H1 (cell line): ENCODE measurements at regions not wholly inside any gene's neighbourhood (a gene's known extent, or its start where the extent isn't known, plus 50 kb on each side); places are given as distances from the start of the nearest gene placed in this dataset.

Experiments used
- CTCF ChIA-PET: fragments of 300-600 bp; sonication (Branson Sonifier 250); formaldehyde crosslinking; loops from one replicate; lab custom pipeline; 2021; ENCODE audit not compliant: partially characterized antibody; lab: Charles Lee
- POLR2A ChIA-PET: fragments of 300-600 bp; sonication (Branson Sonifier 250); formaldehyde crosslinking; loops from one replicate; lab custom pipeline; 2021; ENCODE audit warnings: inconsistent platforms; ENCODE audit not compliant: partially characterized antibody; lab: Charles Lee
- DNase-seq, 2 experiments: peaks; one replicate each; pipeline versions ENCODE4 v3.0.0 to v3.0.0-alpha.2; 2010 to 2022; ENCODE audit warnings: low spot score in 2 of 2, low read depth in 1 of 2, mixed read lengths in 1 of 2
- FAIRE-seq: peaks from 2 replicates; lab custom pipeline; 2011; peaks lifted over from hg19 to GRCh38; lab: Jason Lieb, UNC
- H2AFZ ChIP-seq: 2 replicates; pipeline ENCODE4 v1.8.1; 2012; ENCODE audit warnings: low read length, inconsistent platforms
- H2AK5ac ChIP-seq: 2 replicates; pipeline ENCODE4 v1.6.1; 2013; ENCODE audit warnings: low read depth, low read length
- H2BK120ac ChIP-seq: replicated peaks from 2 replicates; pipeline ENCODE3; 2013; ENCODE audit warnings: low read depth, low read length, inconsistent platforms
- H2BK12ac ChIP-seq: 2 replicates; pipeline ENCODE4 v1.6.1; 2013; ENCODE audit warnings: low read depth, low read length
- H2BK15ac ChIP-seq: 2 replicates; pipeline ENCODE4 v1.6.1; 2013; ENCODE audit warnings: low read length
- H2BK20ac ChIP-seq: 2 replicates; pipeline ENCODE4 v1.6.1; 2013; ENCODE audit warnings: low read length
- H2BK5ac ChIP-seq: 2 replicates; pipeline ENCODE4 v1.6.1; 2013; ENCODE audit warnings: low read depth, low read length
- H3K14ac ChIP-seq: 2 replicates; pipeline ENCODE4 v1.6.1; 2013; ENCODE audit warnings: inconsistent platforms; ENCODE audit not compliant: insufficient read length
- H3K18ac ChIP-seq: 2 replicates; pipeline ENCODE4 v1.6.1; 2013; ENCODE audit warnings: low read length; ENCODE audit errors: extremely low read depth
- H3K23ac ChIP-seq: 2 replicates; pipeline ENCODE4 v1.6.1; 2013; ENCODE audit warnings: inconsistent platforms; ENCODE audit not compliant: insufficient read length
- H3K23me2 ChIP-seq: 2 replicates; pipeline ENCODE4 v1.6.1; 2013; ENCODE audit warnings: low read depth, low read length
- H3K27ac ChIP-seq: 2 replicates; pipeline ENCODE4 v1.6.1; 2011; ENCODE audit warnings: low read depth, low read length, inconsistent platforms
- H3K27me3 ChIP-seq, 4 experiments: replicated peaks in 1 of 4; 1 replicate in 1 of 4; 2 replicates in 3 of 4; pipeline versions ENCODE4 v1.6.1 to v1.8.1; 2011 to 2013; ENCODE audit warnings: low read length in 3 of 4, mild to moderate bottlenecking in 3 of 4, inconsistent platforms in 2 of 4, mixed read lengths in 2 of 4, moderate library complexity in 1 of 4; ENCODE audit not compliant: control insufficient read depth in 3 of 4, insufficient read depth in 3 of 4; ENCODE audit errors: extremely low read depth in 1 of 4
- H3K36me3 ChIP-seq, 4 experiments: 2 replicates each; pipeline versions ENCODE4 v1.6.1 to v1.8.1; 2011 to 2013; ENCODE audit warnings: mild to moderate bottlenecking in 4 of 4, low read length in 3 of 4, moderate library complexity in 2 of 4, control low read depth in 1 of 4, inconsistent platforms in 1 of 4; ENCODE audit not compliant: insufficient read depth in 4 of 4, control insufficient read depth in 2 of 4
- H3K4ac ChIP-seq: replicated peaks from 2 replicates; pipeline ENCODE3; 2013; ENCODE audit warnings: low read length, low read depth, mixed read lengths, inconsistent platforms; ENCODE audit not compliant: insufficient read length
- H3K4me1 ChIP-seq, 4 experiments: replicated peaks in 1 of 4; 1 replicate in 1 of 4; 2 replicates in 3 of 4; pipeline versions ENCODE4 v1.6.1 to v1.8.1; 2011 to 2013; ENCODE audit warnings: low read length in 3 of 4, inconsistent platforms in 2 of 4, mixed read lengths in 1 of 4; ENCODE audit not compliant: insufficient read depth in 4 of 4, control insufficient read depth in 3 of 4
- H3K4me2 ChIP-seq, 2 experiments: 2 replicates each; pipeline versions ENCODE4 v1.6.1 to v1.8.1; 2011 to 2013; ENCODE audit warnings: low read depth in 2 of 2, low read length in 2 of 2, control low read depth in 1 of 2, inconsistent platforms in 1 of 2, mild to moderate bottlenecking in 1 of 2; ENCODE audit not compliant: insufficient read depth in 1 of 2
- H3K4me3 ChIP-seq, 4 experiments: fragments of 200-600, 300-600 bp in 1 of 4; sonication (generic), shearing (Covaris generic), sonication (Bioruptor Twin) in 1 of 4; 2 replicates each; pipeline versions ENCODE4 v1.5.1 to v1.8.1; 2011 to 2016; ENCODE audit warnings: low read length in 4 of 4, low read depth in 3 of 4, control low read depth in 2 of 4, inconsistent platforms in 2 of 4, mild to moderate bottlenecking in 2 of 4, mixed read lengths in 1 of 4, moderate library complexity in 1 of 4; ENCODE audit not compliant: insufficient read depth in 2 of 4; ENCODE audit errors: extremely low read depth in 1 of 4
- H3K56ac ChIP-seq: replicated peaks from 2 replicates; pipeline ENCODE3; 2013; ENCODE audit warnings: low read depth, mild to moderate bottlenecking, mixed read lengths, low read length, inconsistent platforms; ENCODE audit not compliant: insufficient read length
- H3K79me1 ChIP-seq: 2 replicates; pipeline ENCODE4 v1.6.1; 2013; ENCODE audit warnings: low read depth, low read length, control low read depth
- H3K79me2 ChIP-seq, 2 experiments: 2 replicates each; pipeline versions ENCODE4 v1.6.1 to v1.8.1; 2012 to 2013; ENCODE audit warnings: low read length in 2 of 2, mild to moderate bottlenecking in 2 of 2, inconsistent platforms in 1 of 2; ENCODE audit not compliant: insufficient read depth in 2 of 2, control insufficient read depth in 1 of 2
- H3K9ac ChIP-seq, 4 experiments: replicated peaks in 1 of 4; 1 replicate in 1 of 4; 2 replicates in 3 of 4; pipeline versions ENCODE4 v1.6.1 to v1.8.1; 2011 to 2013; ENCODE audit warnings: low read depth in 3 of 4, low read length in 3 of 4, control low read depth in 2 of 4, mild to moderate bottlenecking in 2 of 4, moderate library complexity in 2 of 4, inconsistent platforms in 1 of 4; ENCODE audit errors: extremely low read depth in 1 of 4
- H3K9me3 ChIP-seq, 2 experiments: 2 replicates each; pipeline versions ENCODE4 v1.6.1 to v1.8.1; 2012 to 2013; ENCODE audit warnings: mild to moderate bottlenecking in 2 of 2, moderate library complexity in 2 of 2, control low read depth in 1 of 2, inconsistent platforms in 1 of 2, low read depth in 1 of 2, low read length in 1 of 2, mixed read lengths in 1 of 2; ENCODE audit not compliant: insufficient read depth in 2 of 2
- H4K20me1 ChIP-seq, 2 experiments: replicated peaks in 1 of 2; 2 replicates each; pipeline versions ENCODE3 to v1.8.1; 2011 to 2013; ENCODE audit warnings: inconsistent platforms in 2 of 2, low read length in 2 of 2, mild to moderate bottlenecking in 1 of 2; ENCODE audit not compliant: insufficient read depth in 2 of 2, control insufficient read depth in 1 of 2
- H4K5ac ChIP-seq: 2 replicates; pipeline ENCODE4 v1.6.1; 2013; ENCODE audit warnings: low read length, low read depth, mixed read lengths, inconsistent platforms; ENCODE audit not compliant: insufficient read length
- H4K8ac ChIP-seq: 2 replicates; pipeline ENCODE4 v1.8.0; 2013; ENCODE audit warnings: mild to moderate bottlenecking, moderate library complexity, low read length, inconsistent platforms; ENCODE audit not compliant: insufficient read depth; ENCODE audit errors: extremely low read depth
- H4K91ac ChIP-seq: replicated peaks from 2 replicates; pipeline ENCODE3; 2013; ENCODE audit warnings: low read length, mixed read lengths, inconsistent platforms; ENCODE audit not compliant: insufficient read length
- CBX5 ChIP-seq: fragments of 300-800, 300-1000 bp; sonication (generic); IDR thresholded peaks from 2 replicates; pipeline ENCODE4 v1.7.1; 2016; ENCODE audit warnings: antibody characterized with exemption, low read length, low read depth
- CREB1 ChIP-seq: IDR thresholded peaks from 2 replicates; pipeline ENCODE4 v1.6.1; 2012; ENCODE audit warnings: inconsistent platforms
- CTBP2 ChIP-seq: IDR thresholded peaks from 2 replicates; pipeline ENCODE4 v1.7.0; 2011; ENCODE audit warnings: borderline replicate concordance, mild to moderate bottlenecking, moderate library complexity, mixed read lengths, low read length; ENCODE audit not compliant: insufficient read depth, insufficient read length
- E2F6 ChIP-seq: IDR thresholded peaks from 2 replicates; pipeline ENCODE4 v1.6.1; 2012; ENCODE audit warnings: inconsistent platforms
- GABPA ChIP-seq: IDR thresholded peaks from 2 replicates; pipeline ENCODE4 v1.6.1; 2011; ENCODE audit warnings: mild to moderate bottlenecking, low read length, moderate library complexity, borderline replicate concordance; ENCODE audit not compliant: insufficient read depth
- HDAC6 ChIP-seq: IDR thresholded peaks from one replicate; pipeline ENCODE4 v1.7.1; 2012; ENCODE audit warnings: low read depth, mild to moderate bottlenecking, inconsistent platforms, low read length, moderate library complexity
- SAP30 ChIP-seq: fragments of 300-600 bp; sonication (generic); IDR thresholded peaks from 2 replicates; pipeline ENCODE4 v1.7.1; 2012; ENCODE audit warnings: low read length, moderate library complexity, mild to moderate bottlenecking, inconsistent platforms; ENCODE audit not compliant: insufficient read depth, insufficient replicate concordance
- WGBS, 2 experiments: shearing (Covaris generic) in 1 of 2; methylation state at CpG; one replicate each; pipeline versions ENCODE4 v1.1.6 to v1.1.7; 2013 to 2015; ENCODE audit warnings: low lambda C conversion rate in 2 of 2, mixed read lengths in 2 of 2, inconsistent platforms in 1 of 2, low coverage in 1 of 2, missing lambda C conversion rate in 1 of 2; ENCODE audit not compliant: insufficient replicate concordance in 2 of 2, insufficient coverage in 1 of 2, insufficient read length in 1 of 2; ENCODE audit errors: extremely low coverage in 1 of 2, missing lambda C conversion rate in 1 of 2; 5-methylcytosine and 5-hydroxymethylcytosine counted together

GRCh38 chr5:174990909-174991308 is 266.5 kb downstream of the MSX2 start:
- Histone ChIP-seq H3K4me2 (no peak overlapping the region), H3K18ac (no peak overlapping the region)
- POLR2A ChIA-PET = interaction anchor here (0.7 kb wide), 1 partner anchor 11 kb away, joined by 3 read pairs; no protein-coding TSS in a partner anchor

More at GRCh38 chr5:174990909-174991308, 266.5 kb downstream of the MSX2 start:
- Histone ChIP-seq H4K5ac (no peak overlapping the region), H3K9ac (no peak overlapping the region)
- TF ChIP-seq HDAC6 = no peak
- TF ChIP-seq GABPA = no peak
- no peak for TF ChIP-seq SAP30
- no peak for TF ChIP-seq CBX5
- no peak for TF ChIP-seq CREB1
- TF ChIP-seq CTBP2 = no peak
- no peak for TF ChIP-seq E2F6
- TF ChIP-seq, all 59 proteins: peak for 0
- Histone ChIP-seq H3K9me3 (no peaks in the 10 kb centered on the region), H2BK120ac (no peak overlapping the region), H3K36me3 (no peaks in the 10 kb centered on the region), H2BK12ac (no peak overlapping the region), H3K4me3 (no peak overlapping the region), H4K8ac (peak overlapping the region; percentile 71; the same call in 1 of the 2 replicates), H4K20me1 (no peaks in the 10 kb centered on the region), H3K27me3 (no peaks in the 10 kb centered on the region), H2BK20ac (no peak overlapping the region), H3K79me1 (no peaks in the 10 kb centered on the region), H3K27ac (no peak overlapping the region), H3K79me2 (no peaks in the 10 kb centered on the region), H3K56ac (no peak overlapping the region), H2BK5ac (no peak overlapping the region), H2AK5ac (no peak overlapping the region), H3K14ac (no peak overlapping the region), H4K91ac (no peak overlapping the region), H3K23ac (no peak overlapping the region), H3K23me2 (peaks cover 2% of the 10 kb centered on the region; the same call in 1 of the 2 replicates), H3K4ac (no peak overlapping the region), H3K4me1 (no peaks in the 10 kb centered on the region), H2AFZ (no peak overlapping the region), H2BK15ac (no peak overlapping the region)
- DNase-seq = no peak
- CTCF ChIA-PET = interaction anchor here (0.9 to 1.5 kb wide), 2 partner anchors 10 to 39 kb away, joined by 4 to 5 read pairs; no protein-coding TSS in a partner anchor
- WGBS, 2 experiments = 100% methylated on average over 1 of the region's 1 CpG; no CpG with 5 or more reads in 1 of the 2 experiments
- FAIRE-seq = no peak
